HG03103 (cell line): ENCODE measurements at regions not wholly inside any gene's neighbourhood (a gene's known extent, or its start where the extent isn't known, plus 50 kb on each side); places are given as distances from the start of the nearest gene placed in this dataset.

Source experiments
- ATAC-seq: cut with Tn5 transposase; IDR thresholded peaks from one replicate; pipeline ENCODE4 v1.9.1; 2021; ENCODE audit warnings: low read depth; ENCODE audit not compliant: unreplicated experiment

- ATAC-seq, result no peak
Measured at GRCh38 chr16:85252014-85252413, 139.7 kb upstream of the CIBAR2 start.

DNA sequence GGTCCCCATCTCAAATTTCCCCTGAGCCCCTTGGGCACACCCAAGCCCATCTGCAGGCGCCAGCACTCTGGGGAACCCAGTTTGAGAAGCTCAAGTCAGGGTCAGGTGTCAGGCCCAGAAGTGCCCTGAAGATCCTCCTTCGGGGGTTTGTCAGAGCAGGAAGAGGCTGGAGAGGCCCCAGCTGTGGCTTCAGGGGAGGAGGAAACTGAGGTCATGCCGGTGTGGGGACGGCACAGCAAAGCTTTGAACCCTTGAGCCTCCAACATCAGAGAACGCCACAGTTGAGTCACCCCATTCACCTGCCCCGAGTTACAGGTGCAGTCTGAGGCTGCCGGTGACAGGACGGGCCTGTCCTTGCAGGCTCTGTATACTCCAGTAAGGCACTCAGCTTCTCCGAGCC lies 140.2 kb upstream of the CIBAR2 start:
- no peak for ATAC-seq

GRCh38 chr16:85253084-85253941 lies 141.0 kb upstream of the CIBAR2 start:
- ATAC-seq, result no peak

GRCh38 chr16:85254051-85254450 lies 141.8 kb upstream of the CIBAR2 start:
- ATAC-seq, result no peak

DNA sequence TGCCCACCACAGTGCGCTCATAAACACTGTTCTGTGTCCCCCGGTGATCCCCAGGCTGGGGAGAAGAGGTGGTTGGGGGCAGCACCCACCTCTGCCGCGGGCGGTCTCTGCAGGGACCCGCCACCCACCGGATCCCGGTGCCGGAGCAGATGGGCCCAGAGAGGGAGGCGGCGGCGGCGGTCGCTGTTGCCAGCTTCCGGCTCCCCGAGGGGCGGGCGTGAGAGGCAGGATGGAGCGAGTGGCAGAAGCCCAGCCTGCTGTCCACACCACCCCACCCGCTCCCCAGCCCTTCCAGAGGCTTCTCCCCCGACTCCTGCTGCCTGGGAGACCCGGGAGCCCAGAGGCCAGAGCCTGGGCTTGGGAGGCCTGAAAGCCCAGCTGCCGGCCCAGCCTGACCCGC lies 142.6 kb upstream of the CIBAR2 start:
- no peak for ATAC-seq

- no peak for ATAC-seq
Measured at GRCh38 chr16:85255777-85256176, 143.5 kb upstream of the CIBAR2 start.

DNA sequence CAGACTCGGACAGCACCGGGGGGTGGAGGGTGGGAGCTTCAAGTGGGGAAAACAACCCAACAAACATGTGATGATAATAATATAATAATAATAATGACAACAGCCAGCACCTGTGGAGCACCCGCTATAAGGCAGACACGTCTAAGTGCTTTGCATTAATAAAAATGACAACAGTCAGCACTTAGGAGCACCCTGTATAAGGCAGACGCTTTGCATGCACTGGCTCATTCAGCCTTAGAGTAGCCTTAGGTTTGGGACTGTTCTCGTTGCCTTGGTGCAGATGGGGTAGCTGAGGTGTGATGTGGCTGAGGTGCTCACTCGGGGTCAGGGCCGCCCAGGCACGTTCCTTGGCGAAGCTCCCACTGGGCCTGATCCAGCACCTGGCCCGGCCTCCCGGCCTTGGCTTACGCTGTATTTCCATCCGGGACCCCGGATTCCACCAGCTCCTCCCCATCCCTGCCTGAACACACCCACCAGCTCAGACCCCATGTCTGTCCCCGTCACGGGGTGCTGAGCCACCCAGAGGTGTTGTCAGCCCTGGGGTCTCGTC lies 144.0 kb upstream of the CIBAR2 start:
- no peak for ATAC-seq

DNA sequence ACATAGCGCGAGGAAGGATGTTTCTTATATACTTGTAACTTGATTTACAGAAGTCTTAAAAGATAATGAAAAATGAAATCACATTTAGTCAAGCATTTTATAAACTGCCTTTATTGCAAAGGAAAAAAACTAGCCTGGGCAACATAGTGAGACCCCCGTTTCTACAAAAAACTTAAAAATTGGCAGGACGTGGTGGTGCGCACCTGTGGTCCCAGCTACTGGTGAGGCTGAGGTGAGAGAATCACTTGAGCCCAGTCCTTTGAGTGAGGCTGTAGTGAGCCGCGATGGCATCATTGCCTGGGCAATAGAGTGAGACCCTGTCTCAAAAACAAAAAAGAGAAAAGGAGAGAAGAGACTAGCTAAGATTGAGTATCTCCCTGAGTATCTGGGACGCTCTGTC lies 145.2 kb upstream of the CIBAR2 start:
- no peak for ATAC-seq

GRCh38 chr16:85258166-85258565 lies 145.9 kb upstream of the CIBAR2 start:
- no peak for ATAC-seq

DNA sequence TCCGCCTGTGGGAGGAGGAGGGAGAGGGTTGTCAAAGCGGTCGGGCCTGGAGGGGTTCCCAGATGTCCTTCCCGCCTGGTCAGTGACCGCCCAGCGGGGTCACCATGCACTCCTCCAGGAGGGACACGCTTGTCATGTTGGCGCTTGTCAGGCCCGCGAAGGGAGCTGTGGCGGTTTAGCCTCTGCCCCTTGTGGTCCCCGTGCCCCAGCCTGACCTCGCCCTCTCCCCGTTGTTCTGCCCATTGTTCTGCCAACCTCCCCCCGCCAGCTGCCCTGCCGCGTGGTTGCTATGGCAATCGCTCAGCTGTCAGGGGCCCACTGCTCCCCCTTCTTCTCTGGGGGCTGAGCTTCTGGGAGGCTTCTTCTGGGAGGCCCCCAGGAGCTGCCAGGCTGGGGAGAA lies 146.4 kb upstream of the CIBAR2 start:
- no peak for ATAC-seq

DNA sequence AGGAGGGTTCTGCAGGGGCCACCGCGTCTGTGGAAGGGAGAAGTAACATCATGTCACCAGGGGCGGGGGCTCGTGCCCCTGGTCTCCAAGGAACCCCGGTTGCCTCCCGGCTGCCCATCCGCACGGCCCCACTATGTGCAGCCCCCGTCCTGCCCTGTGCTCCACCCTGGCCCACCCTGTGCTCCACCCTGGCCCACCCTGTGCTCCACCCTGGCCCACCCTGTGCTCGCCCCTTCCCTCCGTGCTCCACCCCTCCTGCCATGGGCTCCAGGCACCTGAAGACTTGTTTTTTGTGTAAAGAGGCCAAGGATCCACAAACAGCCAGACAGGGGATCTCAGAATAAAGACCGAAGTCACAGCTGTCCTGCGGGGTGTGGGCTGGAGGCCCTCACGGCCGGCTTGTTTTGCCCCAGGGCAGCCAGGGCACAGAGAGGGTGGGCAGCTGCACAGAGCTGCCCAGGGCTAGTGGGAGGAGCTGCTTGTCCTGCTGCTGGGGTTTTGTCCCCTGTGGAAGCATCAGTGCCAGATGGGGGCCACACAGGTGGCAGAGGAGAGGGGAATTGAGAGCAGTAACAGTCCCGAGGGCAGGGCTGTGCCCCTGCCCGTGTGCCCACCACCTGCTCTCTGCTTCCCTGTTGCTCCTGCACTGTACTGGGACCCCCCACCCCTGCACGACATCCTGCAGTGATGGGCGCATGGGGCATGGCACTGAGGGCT lies 147.0 kb upstream of the CIBAR2 start:
- no peak for ATAC-seq

DNA sequence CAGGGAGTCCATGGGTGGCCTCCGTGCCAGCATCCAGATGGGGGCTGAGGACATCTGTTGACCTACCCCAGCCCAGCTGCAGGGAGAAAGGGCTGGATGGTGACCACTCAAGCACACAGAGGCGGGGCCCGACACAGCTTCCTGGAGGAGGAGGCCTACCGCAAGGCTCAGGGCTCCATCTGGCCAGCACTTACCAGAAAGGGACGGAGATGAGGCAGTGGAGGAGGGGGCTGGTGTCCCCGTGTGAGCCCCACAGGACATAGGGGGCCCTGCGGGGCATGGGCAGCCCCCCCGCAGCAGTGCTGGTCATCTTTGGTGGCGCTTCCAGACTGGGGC lies 147.5 kb upstream of the CIBAR2 start:
- no peak for ATAC-seq

DNA sequence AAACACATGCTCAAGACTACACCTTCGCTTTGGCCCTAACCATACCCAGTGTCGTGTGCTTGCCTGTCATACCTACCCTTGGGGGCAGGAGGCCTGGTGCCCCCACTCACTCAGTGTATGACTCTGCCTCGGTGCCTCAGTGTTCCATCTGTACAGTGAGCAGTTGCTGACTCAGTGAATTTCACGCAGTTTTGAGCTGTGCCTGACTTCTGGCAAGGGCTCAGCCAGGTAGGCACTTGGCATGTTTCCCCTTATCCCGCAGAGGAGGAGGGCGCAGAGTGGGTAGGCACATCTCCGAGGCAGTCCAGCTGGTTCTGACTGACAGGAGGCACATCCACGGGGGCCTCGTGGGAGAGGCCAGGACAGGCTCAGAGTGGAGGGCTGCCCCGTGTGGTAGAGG lies 148.9 kb upstream of the CIBAR2 start:
- no peak for ATAC-seq

DNA sequence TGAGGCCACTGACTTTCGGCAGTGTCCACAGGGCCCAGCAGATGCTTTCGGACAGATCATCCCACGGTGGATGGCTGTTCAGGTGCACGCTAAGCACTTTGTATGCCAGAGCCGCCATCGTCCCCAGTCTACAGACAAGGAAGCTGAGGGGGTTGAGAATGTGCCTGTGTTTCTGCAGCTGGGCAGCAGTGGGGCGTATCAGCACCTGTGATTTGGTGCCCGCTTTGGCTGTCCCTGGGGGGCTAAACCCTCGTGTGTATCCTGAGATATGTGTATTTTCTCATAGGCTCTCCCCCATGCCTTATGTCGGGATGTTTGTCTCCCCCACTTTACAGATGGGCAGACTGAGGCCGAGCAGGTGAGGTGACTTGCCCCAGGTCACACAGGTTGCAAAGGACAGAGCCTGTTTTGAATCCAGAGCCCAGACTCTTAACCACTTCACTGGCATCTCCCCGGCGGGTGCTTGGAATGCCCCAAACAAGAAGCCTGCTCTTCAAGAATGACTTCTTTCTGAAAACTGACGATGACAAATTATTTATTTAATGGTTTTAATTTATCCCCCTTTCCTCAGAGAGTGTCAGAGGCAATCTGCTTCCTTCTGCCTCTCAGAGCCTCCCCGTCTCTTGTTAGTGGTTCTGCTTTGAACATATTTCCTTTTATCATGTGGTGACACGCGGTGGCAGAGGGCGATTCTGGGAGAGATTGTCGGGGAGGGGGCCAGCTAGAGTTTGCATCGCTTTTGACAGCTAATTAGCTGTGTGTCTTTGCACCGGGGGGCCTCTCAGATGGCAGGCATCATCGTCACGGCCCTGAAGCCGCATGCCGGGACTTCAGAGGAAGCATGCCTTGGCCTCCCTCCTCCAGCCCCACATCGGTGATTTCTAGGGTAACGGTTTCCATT lies 149.6 kb upstream of the CIBAR2 start:
- ATAC-seq, result no peak

DNA sequence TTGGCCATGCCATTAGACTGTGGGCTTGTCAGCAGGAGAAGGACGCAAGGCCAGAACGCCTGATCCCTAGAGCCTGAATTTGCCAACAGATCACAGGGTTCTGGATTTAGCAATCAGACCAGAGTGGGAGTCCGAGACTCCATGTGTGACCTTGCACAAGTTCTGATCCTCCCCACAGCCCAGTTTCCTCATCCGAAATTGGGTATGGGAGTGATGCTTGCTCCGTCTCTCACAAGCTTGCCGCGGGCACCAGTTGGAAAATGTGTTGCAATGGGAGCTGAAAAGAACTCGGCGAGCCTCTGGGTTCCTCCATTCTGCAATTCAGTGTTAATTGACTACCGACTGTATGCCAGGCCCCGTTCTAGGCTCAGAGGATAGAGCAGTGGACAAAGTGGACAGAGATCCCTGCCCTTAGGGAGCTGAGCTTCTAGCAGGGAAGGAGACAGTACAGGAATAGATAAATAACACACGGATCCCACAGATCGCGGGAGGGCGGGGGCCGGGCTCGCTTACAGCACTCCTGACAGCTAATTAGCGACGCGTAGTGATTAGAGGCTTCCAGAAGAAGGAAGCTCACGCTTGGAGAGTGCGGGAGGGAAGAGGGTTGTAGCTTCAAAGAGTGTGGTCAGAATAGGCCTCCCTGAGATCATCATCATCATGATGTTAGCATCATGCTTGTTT lies 150.4 kb upstream of the CIBAR2 start:
- ATAC-seq, result no peak

DNA sequence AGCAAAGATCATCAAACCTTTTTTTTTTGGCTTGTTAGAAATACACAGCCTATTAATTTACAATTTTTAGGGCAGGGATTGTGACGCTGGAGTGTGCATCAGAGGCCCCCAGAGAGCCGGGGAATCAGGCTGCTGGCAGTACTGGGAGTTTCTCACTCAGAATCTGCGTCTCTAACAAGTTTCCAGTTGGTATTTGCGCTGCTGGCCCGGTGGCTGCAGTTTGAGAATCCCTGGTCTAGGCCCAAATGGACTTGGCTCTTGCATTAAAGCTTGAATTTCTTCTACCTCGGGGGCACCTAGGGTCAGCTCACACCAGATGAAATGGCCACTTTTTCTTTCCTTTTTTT lies 150.9 kb upstream of the CIBAR2 start:
- ATAC-seq, result no peak

GRCh38 chr16:85264752-85265151 lies 152.5 kb upstream of the CIBAR2 start:
- ATAC-seq, result no peak

GRCh38 chr16:85265161-85265784 lies 153.0 kb upstream of the CIBAR2 start:
- no peak for ATAC-seq

DNA sequence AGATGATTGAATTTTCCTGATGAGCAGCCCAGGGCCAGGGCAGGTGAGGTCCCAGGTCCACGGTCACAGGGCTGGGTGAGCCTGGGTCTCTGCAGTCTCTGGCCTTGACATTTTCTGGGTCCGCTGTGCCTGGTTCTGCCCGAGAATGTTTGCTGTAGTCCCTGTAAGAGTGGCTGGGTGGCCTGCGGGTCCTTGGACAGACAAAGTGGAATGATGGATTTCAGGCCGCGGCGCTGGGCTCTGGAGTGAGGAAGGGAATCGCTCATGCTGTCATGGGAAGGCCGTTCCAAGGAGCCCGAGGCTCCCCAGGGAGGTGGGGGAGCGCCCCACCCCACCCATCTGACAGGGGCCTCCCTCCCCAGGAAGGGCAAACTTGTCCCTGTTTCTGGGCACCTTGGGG lies 153.5 kb upstream of the CIBAR2 start:
- ATAC-seq, result no peak

- no peak for ATAC-seq
Measured at GRCh38 chr16:85266857-85267256, 154.6 kb upstream of the CIBAR2 start.
